Endodermal cell (in vitro differentiated cells): ENCODE measurements at regions not wholly inside any gene's neighbourhood (a gene's known extent, or its start where the extent isn't known, plus 50 kb on each side); places are given as distances from the start of the nearest gene placed in this dataset.

Experiments used
- DNase-seq: peaks from one replicate; pipeline ENCODE4 v3.0.0-alpha.2; 2017
- H3K27ac ChIP-seq: 2 replicates; pipeline ENCODE4 v1.5.1; 2013; ENCODE audit warnings: mild to moderate bottlenecking, low read depth, low read length, moderate library complexity
- H3K27me3 ChIP-seq: 2 replicates; pipeline ENCODE4 v1.6.1; 2013; ENCODE audit warnings: mild to moderate bottlenecking, low read length, moderate library complexity; ENCODE audit not compliant: insufficient read depth, control insufficient read depth, poor library complexity, severe bottlenecking
- H3K36me3 ChIP-seq: 2 replicates; pipeline ENCODE4 v1.7.0; 2013; ENCODE audit warnings: mild to moderate bottlenecking, low read length, moderate library complexity; ENCODE audit not compliant: control insufficient read depth, insufficient read depth
- H3K4me1 ChIP-seq: one replicate; pipeline ENCODE4 v1.7.0; 2013; ENCODE audit warnings: low read length; ENCODE audit not compliant: control insufficient read depth, insufficient read depth
- H3K4me3 ChIP-seq: 2 replicates; pipeline ENCODE4 v1.5.1; 2013; ENCODE audit warnings: mild to moderate bottlenecking, low read length, moderate library complexity
- H3K9ac ChIP-seq: 2 replicates; pipeline ENCODE4 v1.6.1; 2013; ENCODE audit warnings: mild to moderate bottlenecking, low read length, moderate library complexity; ENCODE audit not compliant: poor library complexity, severe bottlenecking; ENCODE audit errors: extremely low read depth
- H3K9me3 ChIP-seq: 2 replicates; pipeline ENCODE4 v1.6.1; 2013; ENCODE audit warnings: mild to moderate bottlenecking, low read length, moderate library complexity; ENCODE audit not compliant: control insufficient read depth
- H3K27ac Mint-ChIP-seq: 2 replicates; pipeline ENCODE4 v1.8.0; 2020; ENCODE audit warnings: mixed read lengths
- H3K27me3 Mint-ChIP-seq: 2 replicates; pipeline ENCODE4 v1.8.0; 2021; ENCODE audit warnings: mild to moderate bottlenecking, mixed read lengths; ENCODE audit not compliant: insufficient read depth
- H3K36me3 Mint-ChIP-seq: 2 replicates; pipeline ENCODE4 v1.8.0; 2020; ENCODE audit warnings: low read depth, mixed read lengths
- H3K4me1 Mint-ChIP-seq: 2 replicates; pipeline ENCODE4 v1.8.0; 2020; ENCODE audit warnings: mixed read lengths
- H3K4me3 Mint-ChIP-seq: 2 replicates; pipeline ENCODE4 v1.8.0; 2020; ENCODE audit warnings: mild to moderate bottlenecking, moderate library complexity, mixed read lengths
- H3K9me3 Mint-ChIP-seq: 2 replicates; pipeline ENCODE4 v1.8.0; 2020; ENCODE audit warnings: mild to moderate bottlenecking, mixed read lengths
- WGBS, 2 experiments: methylation state at CpG; one replicate each; pipeline versions ENCODE4 v1.1.5 to v1.1.7; 2013; ENCODE audit warnings: missing lambda C conversion rate in 2 of 2, mixed read lengths in 1 of 2; ENCODE audit not compliant: insufficient coverage in 1 of 2, insufficient read length in 1 of 2; 5-methylcytosine and 5-hydroxymethylcytosine counted together
- TF ChIP-seq, protein P1 (sequence below): fragments of 200-600 bp; sonication (generic); conservative IDR thresholded peaks from 2 replicates; pipeline ENCODE4 v1.5.0; 2021; ENCODE audit warnings: antibody characterized with exemption, mild to moderate bottlenecking

GRCh38 chr15:39434751-39435238, 146.1 kb upstream of the THBS1 start:
- Histone ChIP-seq H3K9me3 (no peaks in the 10 kb centered on the region), H3K4me1 (no peaks in the 10 kb centered on the region), H3K27me3 (no peaks in the 10 kb centered on the region), H3K36me3 (no peaks in the 10 kb centered on the region), H3K9ac (no peak overlapping the region), H3K27ac (no peak overlapping the region), H3K4me3 (no peak overlapping the region)
- TF ChIP-seq, protein P1, sequence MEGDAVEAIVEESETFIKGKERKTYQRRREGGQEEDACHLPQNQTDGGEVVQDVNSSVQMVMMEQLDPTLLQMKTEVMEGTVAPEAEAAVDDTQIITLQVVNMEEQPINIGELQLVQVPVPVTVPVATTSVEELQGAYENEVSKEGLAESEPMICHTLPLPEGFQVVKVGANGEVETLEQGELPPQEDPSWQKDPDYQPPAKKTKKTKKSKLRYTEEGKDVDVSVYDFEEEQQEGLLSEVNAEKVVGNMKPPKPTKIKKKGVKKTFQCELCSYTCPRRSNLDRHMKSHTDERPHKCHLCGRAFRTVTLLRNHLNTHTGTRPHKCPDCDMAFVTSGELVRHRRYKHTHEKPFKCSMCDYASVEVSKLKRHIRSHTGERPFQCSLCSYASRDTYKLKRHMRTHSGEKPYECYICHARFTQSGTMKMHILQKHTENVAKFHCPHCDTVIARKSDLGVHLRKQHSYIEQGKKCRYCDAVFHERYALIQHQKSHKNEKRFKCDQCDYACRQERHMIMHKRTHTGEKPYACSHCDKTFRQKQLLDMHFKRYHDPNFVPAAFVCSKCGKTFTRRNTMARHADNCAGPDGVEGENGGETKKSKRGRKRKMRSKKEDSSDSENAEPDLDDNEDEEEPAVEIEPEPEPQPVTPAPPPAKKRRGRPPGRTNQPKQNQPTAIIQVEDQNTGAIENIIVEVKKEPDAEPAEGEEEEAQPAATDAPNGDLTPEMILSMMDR: no peak
- H3K4me1 Mint-ChIP-seq: peaks cover 7% of the 10 kb centered on the region
- H3K27me3 Mint-ChIP-seq: no peaks in the 10 kb centered on the region
- 64 to 73% methylated on average over 3 to 5 of the region's 5 CpGs for WGBS, 2 experiments
- no peaks in the 10 kb centered on the region for H3K9me3 Mint-ChIP-seq
- H3K36me3 Mint-ChIP-seq: no peaks in the 10 kb centered on the region
- no peak overlapping the region for H3K27ac Mint-ChIP-seq
- no peak for DNase-seq
- no peak overlapping the region for H3K4me3 Mint-ChIP-seq

- H3K27ac ChIP-seq: no peak overlapping the region
- DNase-seq: no peak
- TF ChIP-seq, protein P1: no peak
These were observed 145.6 kb upstream of the THBS1 start for GRCh38 chr15:39435244-39435643.

GRCh38 chr15:39438260-39438659, 142.6 kb upstream of the THBS1 start:
- no peak for DNase-seq
- no peaks in the 10 kb centered on the region for H3K36me3 ChIP-seq
- 75 to 86% methylated on average over 2 to 5 of the region's 5 CpGs for WGBS, 2 experiments
- Mint-ChIP-seq H3K4me3 (no peak overlapping the region), H3K4me1 (peaks cover 3% of the 10 kb centered on the region), H3K27me3 (no peaks in the 10 kb centered on the region), H3K9me3 (no peaks in the 10 kb centered on the region), H3K36me3 (no peaks in the 10 kb centered on the region), H3K27ac (no peak overlapping the region)
- no peak overlapping the region for H3K9ac ChIP-seq
- no peak overlapping the region for H3K27ac ChIP-seq
- H3K4me3 ChIP-seq: no peak overlapping the region
- no peaks in the 10 kb centered on the region for H3K9me3 ChIP-seq
- TF ChIP-seq, protein P1: no peak
- H3K27me3 ChIP-seq: no peaks in the 10 kb centered on the region
- H3K4me1 ChIP-seq: no peaks in the 10 kb centered on the region

More at GRCh38 chr15:39435244-39435643, 145.6 kb upstream of the THBS1 start:
- peaks cover 3% of the 10 kb centered on the region for H3K4me1 Mint-ChIP-seq
- WGBS, 2 experiments: 50 to 70% methylated on average over 2 of the region's 2 CpGs
- H3K36me3 ChIP-seq: no peaks in the 10 kb centered on the region
- H3K9me3 Mint-ChIP-seq: no peaks in the 10 kb centered on the region
- H3K27me3 ChIP-seq: no peaks in the 10 kb centered on the region
- H3K4me3 Mint-ChIP-seq: no peak overlapping the region
- no peaks in the 10 kb centered on the region for H3K9me3 ChIP-seq
- no peak overlapping the region for H3K4me3 ChIP-seq
- H3K27me3 Mint-ChIP-seq: no peaks in the 10 kb centered on the region
- H3K27ac Mint-ChIP-seq: no peak overlapping the region
- H3K9ac ChIP-seq: no peak overlapping the region
- H3K4me1 ChIP-seq: no peaks in the 10 kb centered on the region
- no peaks in the 10 kb centered on the region for H3K36me3 Mint-ChIP-seq
